A673 (cell line): ENCODE measurements at regions not wholly inside any gene's neighbourhood (a gene's known extent, or its start where the extent isn't known, plus 50 kb on each side); places are given as distances from the start of the nearest gene placed in this dataset.

Experiments
- BruUV-seq: library from RNA; stranded (reverse); fragments of 400-500 nt; replicated peaks from 2 replicates; lab custom pipeline; 2021; lab: Mats Ljungman, UMichigan
- CTCF ChIA-PET: fragments of 300-600 bp; sonication (Branson Sonifier 250); formaldehyde crosslinking; loops from one replicate; lab custom pipeline; 2022; ENCODE audit warnings: antibody characterized with exemption; lab: Charles Lee
- POLR2A ChIA-PET: fragments of 300-600 bp; sonication (Branson Sonifier 250); formaldehyde crosslinking; loops from one replicate; lab custom pipeline; 2022; ENCODE audit warnings: antibody characterized with exemption; ENCODE audit not compliant: low non-redundant PET; lab: Charles Lee
- DNase-seq: peaks from one replicate; pipeline ENCODE4 v3.0.0-alpha.2; 2015; ENCODE audit warnings: low spot score
- H3K27ac ChIP-seq: fragments of 200-600 bp; sonication (generic); 2 replicates; pipeline ENCODE4 v1.5.1; 2016; ENCODE audit warnings: mixed run types, low read depth, mild to moderate bottlenecking, mixed read lengths, antibody characterized with exemption, low read length; ENCODE audit not compliant: poor library complexity, severe bottlenecking
- H3K27me3 ChIP-seq: fragments of 200-600 bp; sonication (generic); replicated peaks from 2 replicates; pipeline ENCODE4 v1.6.1; 2017; ENCODE audit warnings: mixed run types, low read depth, mild to moderate bottlenecking, mixed read lengths, antibody characterized with exemption, low read length; ENCODE audit not compliant: insufficient read depth, poor library complexity
- H3K36me3 ChIP-seq: fragments of 200-600 bp; sonication (generic); 2 replicates; pipeline ENCODE4 v1.6.1; 2016; ENCODE audit warnings: mixed run types, mild to moderate bottlenecking, mixed read lengths, antibody characterized with exemption, low read length; ENCODE audit not compliant: insufficient read depth, poor library complexity, severe bottlenecking
- H3K4me1 ChIP-seq: fragments of 200-600 bp; sonication (generic); 2 replicates; pipeline ENCODE4 v1.6.1; 2017; ENCODE audit warnings: mixed run types, mild to moderate bottlenecking, mixed read lengths, antibody characterized with exemption, low read length; ENCODE audit not compliant: insufficient read depth, poor library complexity, severe bottlenecking
- H3K4me3 ChIP-seq: fragments of 200-600 bp; sonication (generic); 2 replicates; pipeline ENCODE4 v1.5.1; 2016; ENCODE audit warnings: low read depth, mixed run types, mild to moderate bottlenecking, mixed read lengths, low read length; ENCODE audit not compliant: poor library complexity, severe bottlenecking
- H3K9me3 ChIP-seq: fragments of 200-600 bp; sonication (generic); 2 replicates; pipeline ENCODE4 v1.6.1; 2016; ENCODE audit warnings: mixed run types, low read depth, mild to moderate bottlenecking, mixed read lengths, antibody characterized with exemption, low read length; ENCODE audit not compliant: poor library complexity, severe bottlenecking
- CTCF ChIP-seq: fragments of 300-800, 200-600 bp; sonication (generic); conservative IDR thresholded peaks from 2 replicates; pipeline ENCODE4 v1.5.1; 2017; ENCODE audit warnings: low read depth, mild to moderate bottlenecking, antibody characterized with exemption, low read length, moderate library complexity, mixed read lengths
- EZH2 ChIP-seq: fragments of 200-600 bp; sonication (generic); IDR thresholded peaks from 2 replicates; pipeline ENCODE4 v1.6.1; 2017; ENCODE audit warnings: borderline replicate concordance, low read depth, mild to moderate bottlenecking, mixed read lengths, antibody characterized with exemption, low read length; ENCODE audit not compliant: poor library complexity, severe bottlenecking
- intact Hi-C: fragments of 100-400 bp; cut with micrococcal nuclease; formaldehyde crosslinking; loops from one replicate; pipeline ENCODE4 v1.10.0; 2022; ENCODE audit not compliant: unreplicated experiment

DNA sequence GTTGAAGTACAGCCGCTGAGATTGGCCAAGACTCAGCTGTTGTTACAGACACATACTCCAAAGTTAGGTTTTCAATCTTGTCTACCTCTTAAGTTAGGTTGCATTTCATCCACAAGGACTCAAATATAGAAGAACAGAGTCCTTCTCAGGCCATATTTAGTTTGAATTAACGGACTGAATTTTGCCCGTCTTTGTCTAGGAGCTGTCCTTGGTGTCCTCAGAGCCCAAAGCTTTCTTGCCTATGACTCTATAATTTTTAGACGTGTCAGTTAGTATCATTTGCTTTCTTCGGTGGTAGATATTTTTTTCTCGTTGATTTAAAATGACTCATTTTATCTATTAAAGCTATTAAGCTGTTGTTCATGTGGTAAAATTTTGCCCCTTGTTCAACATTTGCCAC lies 403.2 kb downstream of the HS3ST3B1 start:
- no peak for DNase-seq
- TF ChIP-seq CTCF (no peak), EZH2 (no peak)
- Histone ChIP-seq H3K9me3 (peaks cover 26% of the 10 kb centered on the region), H3K27me3 (no peaks in the 10 kb centered on the region), H3K36me3 (no peaks in the 10 kb centered on the region), H3K27ac (no peak overlapping the region), H3K4me3 (no peak overlapping the region), H3K4me1 (no peaks in the 10 kb centered on the region)
- ChIA-PET POLR2A (no interaction called here), CTCF (no interaction called here)
- BruUV-seq = no TSS peak
- intact Hi-C loops = no loop called here

DNA sequence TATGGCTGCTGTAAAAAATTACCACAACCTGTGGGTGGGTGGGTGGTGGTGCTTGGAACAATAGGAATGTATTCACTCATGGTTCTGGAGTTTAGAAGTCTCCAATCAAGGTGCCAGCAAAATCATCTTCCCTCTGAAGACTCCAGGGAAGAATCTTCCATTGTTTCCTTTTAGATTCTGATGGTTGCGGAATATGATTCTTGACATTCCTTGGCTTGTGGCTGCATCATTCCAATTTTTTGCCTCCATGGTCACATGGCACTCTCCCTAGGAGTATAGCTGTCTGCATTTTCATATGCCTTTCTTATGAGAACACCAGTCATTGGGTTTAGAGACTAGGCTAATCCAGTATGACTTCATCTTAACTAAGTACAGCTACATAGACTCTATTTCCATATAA lies 401.0 kb downstream of the HS3ST3B1 start:
- POLR2A ChIA-PET = no interaction called here
- Histone ChIP-seq H3K27ac (no peak overlapping the region), H3K4me3 (no peak overlapping the region), H3K36me3 (no peaks in the 10 kb centered on the region), H3K9me3 (peaks cover 36% of the 10 kb centered on the region), H3K27me3 (no peaks in the 10 kb centered on the region), H3K4me1 (no peaks in the 10 kb centered on the region)
- TF ChIP-seq EZH2 (no peak), CTCF (no peak)
- no peak for DNase-seq
- intact Hi-C loops = no loop called here
- BruUV-seq = no TSS peak
- CTCF ChIA-PET = no interaction called here

- POLR2A ChIA-PET = no interaction called here
- Histone ChIP-seq H3K27ac (no peak overlapping the region), H3K9me3 (peaks cover 28% of the 10 kb centered on the region), H3K4me3 (no peak overlapping the region), H3K36me3 (no peaks in the 10 kb centered on the region), H3K4me1 (no peaks in the 10 kb centered on the region), H3K27me3 (no peaks in the 10 kb centered on the region)
- no TSS peak for BruUV-seq
- no peak for DNase-seq
- TF ChIP-seq CTCF = no peak
- no peak for TF ChIP-seq EZH2
- intact Hi-C loops = no loop called here
- CTCF ChIA-PET = no interaction called here
Observed at GRCh38 chr17:14699574-14700185, 398.8 kb downstream of the HS3ST3B1 start.
